Progenitor cell of endocrine pancreas (in vitro differentiated cells): ENCODE measurements at regions not wholly inside any gene's neighbourhood (a gene's known extent, or its start where the extent isn't known, plus 50 kb on each side); places are given as distances from the start of the nearest gene placed in this dataset.

Experiments used
- DNase-seq: peaks from one replicate; pipeline ENCODE4 v3.0.0; 2021; ENCODE audit warnings: low spot score; ENCODE audit not compliant: unreplicated experiment
- H3K27ac Mint-ChIP-seq: 2 replicates; pipeline ENCODE4 v1.8.0; 2021; ENCODE audit warnings: mild to moderate bottlenecking, moderate library complexity, mixed read lengths
- H3K27me3 Mint-ChIP-seq: 2 replicates; pipeline ENCODE4 v1.8.0; 2021; ENCODE audit warnings: mixed read lengths
- H3K36me3 Mint-ChIP-seq: 2 replicates; pipeline ENCODE4 v1.8.0; 2022; ENCODE audit warnings: mixed read lengths; ENCODE audit not compliant: insufficient read depth
- H3K4me1 Mint-ChIP-seq: 2 replicates; pipeline ENCODE4 v1.8.0; 2021; ENCODE audit warnings: low read depth, mixed read lengths
- H3K4me3 Mint-ChIP-seq: 2 replicates; pipeline ENCODE4 v1.8.0; 2021; ENCODE audit warnings: low read depth, mild to moderate bottlenecking, moderate library complexity, mixed read lengths
- H3K9me3 Mint-ChIP-seq: 2 replicates; pipeline ENCODE4 v1.8.0; 2021; ENCODE audit warnings: low read depth, mixed read lengths
- CTCF ChIP-seq: fragments of 200-600 bp; sonication (generic); IDR thresholded peaks from one replicate; pipeline ENCODE4 v1.5.0; 2021; ENCODE audit warnings: antibody characterized with exemption, mild to moderate bottlenecking; ENCODE audit not compliant: unreplicated experiment

- no peak for DNase-seq
- H3K9me3 Mint-ChIP-seq: no peaks in the 10 kb centered on the region
- no peak overlapping the region for H3K4me3 Mint-ChIP-seq
- H3K36me3 Mint-ChIP-seq: no peaks in the 10 kb centered on the region
- no peak for TF ChIP-seq CTCF
- H3K4me1 Mint-ChIP-seq: no peaks in the 10 kb centered on the region
- peaks cover 39% of the 10 kb centered on the region for H3K27me3 Mint-ChIP-seq
- no peak overlapping the region for H3K27ac Mint-ChIP-seq
Observed at GRCh38 chr16:86316967-86317812, 193.1 kb upstream of the FOXF1 start.

- peaks cover 39% of the 10 kb centered on the region for H3K27me3 Mint-ChIP-seq
- no peaks in the 10 kb centered on the region for H3K4me1 Mint-ChIP-seq
- TF ChIP-seq CTCF: no peak
- no peaks in the 10 kb centered on the region for H3K9me3 Mint-ChIP-seq
- no peak for DNase-seq
- H3K4me3 Mint-ChIP-seq: no peak overlapping the region
- H3K36me3 Mint-ChIP-seq: no peaks in the 10 kb centered on the region
- H3K27ac Mint-ChIP-seq: no peak overlapping the region
Observed at GRCh38 chr16:86317813-86318650, 192.3 kb upstream of the FOXF1 start.

GRCh38 chr16:86319585-86320236 is 190.6 kb upstream of the FOXF1 start:
- Mint-ChIP-seq H3K27me3 (peaks cover 31% of the 10 kb centered on the region), H3K9me3 (no peaks in the 10 kb centered on the region), H3K27ac (no peak overlapping the region)

GRCh38 chr16:86320237-86320595 is 190.1 kb upstream of the FOXF1 start:
- Mint-ChIP-seq H3K27me3 (peaks cover 31% of the 10 kb centered on the region), H3K4me1 (no peaks in the 10 kb centered on the region), H3K4me3 (no peak overlapping the region), H3K36me3 (no peaks in the 10 kb centered on the region), H3K9me3 (no peaks in the 10 kb centered on the region), H3K27ac (no peak overlapping the region)
- TF ChIP-seq CTCF: no peak
- DNase-seq: no peak

More at GRCh38 chr16:86319585-86320236, 190.6 kb upstream of the FOXF1 start:
- Mint-ChIP-seq H3K36me3 (no peaks in the 10 kb centered on the region), H3K4me1 (no peaks in the 10 kb centered on the region), H3K4me3 (no peak overlapping the region)
- TF ChIP-seq CTCF: no peak
- no peak for DNase-seq

- no peak overlapping the region for H3K4me3 Mint-ChIP-seq
- peaks cover 33% of the 10 kb centered on the region for H3K27me3 Mint-ChIP-seq
- no peak for DNase-seq
- no peaks in the 10 kb centered on the region for H3K4me1 Mint-ChIP-seq
- H3K9me3 Mint-ChIP-seq: peaks cover 3% of the 10 kb centered on the region
- H3K36me3 Mint-ChIP-seq: no peaks in the 10 kb centered on the region
- no peak for TF ChIP-seq CTCF
- no peak overlapping the region for H3K27ac Mint-ChIP-seq
Observed at GRCh38 chr16:86321491-86321890, 188.8 kb upstream of the FOXF1 start.
